Adipocyte (in vitro differentiated cells): ENCODE measurements at regions not wholly inside any gene's neighbourhood (a gene's known extent, or its start where the extent isn't known, plus 50 kb on each side); places are given as distances from the start of the nearest gene placed in this dataset.

Experiments
- DNase-seq: peaks from one replicate; pipeline ENCODE4 v3.0.0-alpha.2; 2015; ENCODE audit warnings: low read depth
- H3K27me3 ChIP-seq: replicated peaks from 2 replicates; pipeline ENCODE4 v1.7.0; 2013; ENCODE audit warnings: mild to moderate bottlenecking, low read length, moderate library complexity; ENCODE audit not compliant: control insufficient read depth, insufficient read depth
- H3K36me3 ChIP-seq: 2 replicates; pipeline ENCODE4 v1.7.0; 2013; ENCODE audit warnings: low read length, mild to moderate bottlenecking, moderate library complexity; ENCODE audit not compliant: control insufficient read depth, insufficient read depth, severe bottlenecking
- H3K4me1 ChIP-seq: 2 replicates; pipeline ENCODE4 v1.7.0; 2013; ENCODE audit warnings: mild to moderate bottlenecking, low read length, moderate library complexity; ENCODE audit not compliant: control insufficient read depth, insufficient read depth
- H3K4me3 ChIP-seq: 2 replicates; pipeline ENCODE4 v1.7.0; 2013; ENCODE audit warnings: mild to moderate bottlenecking, low read length, moderate library complexity
- H3K9ac ChIP-seq: 2 replicates; pipeline ENCODE4 v1.7.0; 2013; ENCODE audit warnings: mild to moderate bottlenecking, low read length, moderate library complexity
- H3K9me3 ChIP-seq: 2 replicates; pipeline ENCODE4 v1.7.0; 2013; ENCODE audit warnings: mild to moderate bottlenecking, low read length, moderate library complexity; ENCODE audit not compliant: control insufficient read depth

- DNase-seq, result no peak
- no peak overlapping the region for H3K4me3 ChIP-seq
- H3K9ac ChIP-seq, result no peak overlapping the region
- no peaks in the 10 kb centered on the region for H3K4me1 ChIP-seq
- H3K9me3 ChIP-seq, result peaks cover 25% of the 10 kb centered on the region
- peaks cover 5% of the 10 kb centered on the region for H3K27me3 ChIP-seq
- H3K36me3 ChIP-seq, result no peaks in the 10 kb centered on the region
Observed at GRCh38 chr18:7288544-7288943, 57.7 kb downstream of the LRRC30 start.

- H3K4me3 ChIP-seq, result no peak overlapping the region
- no peaks in the 10 kb centered on the region for H3K36me3 ChIP-seq
- no peak overlapping the region for H3K9ac ChIP-seq
- peaks cover 38% of the 10 kb centered on the region for H3K9me3 ChIP-seq
- no peaks in the 10 kb centered on the region for H3K4me1 ChIP-seq
- H3K27me3 ChIP-seq, result peaks cover 5% of the 10 kb centered on the region
- no peak for DNase-seq
Observed at GRCh38 chr18:7290077-7290476, 59.2 kb downstream of the LRRC30 start.

DNA sequence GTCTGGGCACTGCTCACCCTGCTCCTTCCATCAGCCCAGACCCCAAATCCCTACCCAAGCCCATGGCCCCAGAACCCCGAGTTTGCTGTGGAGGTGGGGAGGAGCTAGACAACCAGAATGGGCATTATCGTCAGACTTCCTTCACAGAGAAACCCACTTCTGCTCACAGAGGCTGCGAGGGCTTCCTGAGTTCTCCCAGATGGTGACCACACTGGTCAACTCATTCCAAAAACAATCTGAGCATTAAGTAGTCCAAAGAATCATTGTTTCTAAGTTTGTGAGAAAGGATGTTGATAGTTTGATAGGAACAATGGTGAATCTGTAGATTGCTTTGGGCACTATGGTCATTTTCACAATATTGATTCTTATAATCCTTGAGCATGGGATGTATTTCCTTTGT, 60.2 kb downstream of the LRRC30 start:
- H3K27me3 ChIP-seq, result peaks cover 5% of the 10 kb centered on the region
- no peaks in the 10 kb centered on the region for H3K4me1 ChIP-seq
- H3K36me3 ChIP-seq, result no peaks in the 10 kb centered on the region
- no peak overlapping the region for H3K4me3 ChIP-seq
- H3K9me3 ChIP-seq, result peaks cover 48% of the 10 kb centered on the region
- no peak for DNase-seq
- no peak overlapping the region for H3K9ac ChIP-seq

GRCh38 chr18:7298149-7298548, 67.3 kb downstream of the LRRC30 start:
- Histone ChIP-seq H3K4me3 (no peak overlapping the region), H3K4me1 (no peaks in the 10 kb centered on the region), H3K27me3 (no peaks in the 10 kb centered on the region), H3K9ac (no peak overlapping the region), H3K9me3 (peaks cover 79% of the 10 kb centered on the region), H3K36me3 (no peaks in the 10 kb centered on the region)
- DNase-seq, result no peak

GRCh38 chr18:7301094-7301493, 70.2 kb downstream of the LRRC30 start:
- Histone ChIP-seq H3K4me3 (no peak overlapping the region), H3K36me3 (no peaks in the 10 kb centered on the region), H3K27me3 (peaks cover 2% of the 10 kb centered on the region), H3K9me3 (peaks cover 51% of the 10 kb centered on the region), H3K4me1 (no peaks in the 10 kb centered on the region), H3K9ac (no peak overlapping the region)
- DNase-seq, result no peak

DNA sequence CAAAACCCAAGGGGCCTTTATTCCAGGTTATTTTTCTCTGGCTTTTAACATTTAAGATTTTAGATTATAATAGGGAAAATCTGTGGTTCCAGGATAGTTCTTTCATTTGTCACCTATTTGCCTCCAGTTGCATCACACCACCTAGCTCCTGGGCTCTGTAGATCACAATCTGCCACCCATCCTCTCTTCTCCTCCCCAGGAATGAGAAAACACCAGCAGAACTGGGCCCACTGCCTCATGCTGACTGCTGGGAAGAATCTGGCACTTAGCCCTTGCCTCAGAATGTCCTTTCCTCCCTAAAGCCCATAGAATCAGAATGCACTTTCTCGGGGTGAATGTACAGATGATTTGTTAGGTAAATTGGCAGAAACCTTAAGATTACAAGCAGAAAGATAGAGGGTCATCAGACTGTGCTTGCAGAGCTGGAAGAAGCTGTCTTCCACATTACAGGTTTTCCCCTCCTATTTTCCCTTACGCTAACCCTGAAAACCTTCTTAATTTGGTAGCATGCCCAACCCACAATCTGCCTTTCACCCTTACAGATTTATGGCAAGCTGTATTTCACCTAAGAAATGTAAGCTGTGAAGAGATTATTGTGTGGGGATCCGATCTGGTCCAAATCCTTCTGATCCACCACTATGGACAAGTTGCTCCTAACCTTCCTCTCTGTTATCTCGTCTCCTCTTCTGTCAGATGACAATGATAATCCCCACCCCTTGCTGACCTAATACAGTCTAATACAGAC, 72.6 kb downstream of the LRRC30 start:
- Histone ChIP-seq H3K36me3 (no peaks in the 10 kb centered on the region), H3K9ac (no peak overlapping the region), H3K27me3 (peaks cover 2% of the 10 kb centered on the region), H3K4me1 (no peaks in the 10 kb centered on the region), H3K9me3 (peaks cover 29% of the 10 kb centered on the region), H3K4me3 (no peak overlapping the region)
- peak; percentile 4 for DNase-seq

GRCh38 chr18:7304061-7304370, 73.1 kb downstream of the LRRC30 start:
- Histone ChIP-seq H3K4me3 (no peak overlapping the region), H3K9me3 (peaks cover 24% of the 10 kb centered on the region), H3K9ac (no peak overlapping the region), H3K36me3 (no peaks in the 10 kb centered on the region), H3K27me3 (peaks cover 2% of the 10 kb centered on the region), H3K4me1 (no peaks in the 10 kb centered on the region)
- peak; percentile 2 for DNase-seq

DNA sequence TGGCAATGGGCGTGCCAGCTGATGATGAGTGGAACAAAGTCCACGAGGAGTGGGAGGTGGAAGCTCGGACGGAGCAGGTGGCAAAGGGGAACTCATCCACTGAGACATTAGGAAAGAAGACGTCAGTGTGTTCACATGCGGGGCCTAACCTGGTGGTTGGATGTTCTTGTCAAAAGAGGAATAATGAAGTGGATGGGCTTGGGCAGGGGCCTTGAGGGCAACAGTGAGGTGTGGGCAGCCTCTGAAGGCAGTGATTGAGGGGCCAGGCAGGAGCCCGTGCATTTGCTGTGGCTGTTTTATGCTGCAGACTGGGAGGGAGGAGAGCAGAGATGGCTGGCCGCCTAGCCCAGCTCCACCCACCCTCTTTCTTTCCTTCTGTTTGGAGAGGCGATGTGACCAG, 74.5 kb downstream of the LRRC30 start:
- peaks cover 11% of the 10 kb centered on the region for H3K9me3 ChIP-seq
- peaks cover 2% of the 10 kb centered on the region for H3K27me3 ChIP-seq
- H3K36me3 ChIP-seq, result no peaks in the 10 kb centered on the region
- no peak overlapping the region for H3K4me3 ChIP-seq
- DNase-seq, result no peak
- H3K9ac ChIP-seq, result no peak overlapping the region
- H3K4me1 ChIP-seq, result no peaks in the 10 kb centered on the region

DNA sequence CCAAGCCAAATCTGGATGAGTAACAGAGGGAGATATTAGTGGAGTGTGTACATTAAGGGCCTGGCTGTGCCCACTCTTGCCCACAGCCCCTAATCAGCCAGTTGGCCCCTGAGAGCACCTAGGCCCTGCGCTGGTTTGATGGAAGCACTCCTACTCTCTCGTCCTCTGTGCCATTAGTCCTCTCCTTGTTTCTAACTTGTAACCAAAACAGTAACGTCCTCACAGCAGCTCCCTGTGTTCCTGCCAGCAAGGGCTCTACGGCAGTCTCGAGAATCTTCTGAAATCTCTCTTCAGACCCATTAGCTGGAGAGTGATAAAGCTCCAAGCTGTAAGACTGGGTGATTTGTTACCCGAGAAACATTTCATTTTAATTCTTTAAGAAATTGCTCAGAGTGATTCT, 76.1 kb downstream of the LRRC30 start:
- Histone ChIP-seq H3K4me1 (no peaks in the 10 kb centered on the region), H3K4me3 (no peak overlapping the region)
- DNase-seq, result no peak

GRCh38 chr18:7307526-7307925, 76.6 kb downstream of the LRRC30 start:
- H3K9me3 ChIP-seq, result peaks cover 17% of the 10 kb centered on the region
- DNase-seq, result no peak
- H3K4me1 ChIP-seq, result no peaks in the 10 kb centered on the region
- H3K27me3 ChIP-seq, result peaks cover 2% of the 10 kb centered on the region
- no peaks in the 10 kb centered on the region for H3K36me3 ChIP-seq
- no peak overlapping the region for H3K4me3 ChIP-seq
- no peak overlapping the region for H3K9ac ChIP-seq

More for the DNA sequence above, 76.1 kb downstream of the LRRC30 start:
- Histone ChIP-seq H3K9me3 (peaks cover 13% of the 10 kb centered on the region), H3K9ac (no peak overlapping the region), H3K27me3 (peaks cover 2% of the 10 kb centered on the region), H3K36me3 (no peaks in the 10 kb centered on the region)

GRCh38 chr18:7317804-7318231, 86.9 kb downstream of the LRRC30 start:
- Histone ChIP-seq H3K36me3 (no peaks in the 10 kb centered on the region), H3K9ac (no peak overlapping the region), H3K4me3 (no peak overlapping the region), H3K9me3 (peaks cover 7% of the 10 kb centered on the region), H3K27me3 (peaks cover 17% of the 10 kb centered on the region), H3K4me1 (no peaks in the 10 kb centered on the region)
- no peak for DNase-seq

- Histone ChIP-seq H3K4me1 (no peaks in the 10 kb centered on the region), H3K4me3 (no peak overlapping the region), H3K27me3 (peaks cover 17% of the 10 kb centered on the region), H3K9me3 (no peaks in the 10 kb centered on the region), H3K36me3 (no peaks in the 10 kb centered on the region), H3K9ac (no peak overlapping the region)
- DNase-seq, result no peak
Observed at GRCh38 chr18:7319161-7319560, 88.3 kb downstream of the LRRC30 start.
